ENCODE measurements at regions not wholly inside any gene's neighbourhood (a gene's known extent, or its start where the extent isn't known, plus 50 kb on each side); places are given as distances from the start of the nearest gene placed in this dataset.

DNA sequence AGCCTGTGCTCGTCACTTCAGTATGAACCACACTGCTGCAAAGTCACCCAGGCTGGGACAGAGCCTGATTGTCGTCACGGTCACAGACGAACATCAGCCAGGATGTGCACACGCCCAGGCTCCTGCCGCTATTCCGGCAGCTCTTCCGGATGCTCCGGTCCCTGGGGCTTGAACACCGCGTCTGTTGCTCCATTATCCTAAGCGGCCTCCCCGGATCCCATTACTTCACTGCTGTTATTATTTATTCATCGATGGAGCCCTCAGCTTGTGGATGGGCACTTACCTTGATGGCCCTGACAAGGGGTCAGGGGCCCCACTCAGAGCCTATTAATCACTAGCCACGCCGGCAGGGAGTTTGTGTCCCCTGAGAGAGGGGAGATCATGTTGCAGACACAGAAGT is 120.8 kb upstream of the PCBD1 start:
- H3K36me3 ChIP-seq (replicated peaks in 1 of 2; ENCODE audit: control extremely low read depth in 1 of 2, control insufficient read depth in 1 of 2, extremely low read depth in 1 of 2, insufficient read depth in 2 of 2, low read length in 1 of 2), result no peaks in the 10 kb centered on the region
- H3K27me3 Mint-ChIP-seq, result peaks cover 13% of the 10 kb centered on the region
- no peak overlapping the region for H3K4me3 ChIP-seq (ENCODE audit: control extremely low read depth in 1 of 5, extremely low read depth in 1 of 5, insufficient read depth in 1 of 5, low read depth in 2 of 5, low read length in 4 of 5)
- peaks cover 0 to 4% (median 0%) of the 10 kb centered on the region in 4 experiments for H3K27me3 ChIP-seq (replicated peaks in 1 of 4; ENCODE audit: control extremely low read depth in 1 of 4, control insufficient read depth in 3 of 4, insufficient read depth in 4 of 4, low read length in 3 of 4)
- ChIA-PET CTCF (no interaction called here), POLR2A (no interaction called here)
- no peaks in the 10 kb centered on the region for H3K4me1 ChIP-seq (ENCODE audit: control insufficient read depth in 2 of 2, insufficient read depth in 2 of 2, low read length in 2 of 2)
- H2AFZ ChIP-seq (ENCODE audit: insufficient read depth, low read depth, low read length, poor library complexity, severe bottlenecking), result no peak overlapping the region
- H3K4me1 Mint-ChIP-seq, result no peaks in the 10 kb centered on the region
- DNase-seq, result no peak
- no peaks in the 10 kb centered on the region for H3K79me2 ChIP-seq (ENCODE audit: control insufficient read depth, insufficient read depth, low read length)
- no peak overlapping the region for H3K4me2 ChIP-seq (replicated peaks; ENCODE audit: low read depth, low read length, poor library complexity, severe bottlenecking)
- no peaks in the 10 kb centered on the region for H4K20me1 ChIP-seq (ENCODE audit: control insufficient read depth, insufficient read depth, low read length, poor library complexity, severe bottlenecking)
- 95% methylated on average over 14 of the region's 16 CpGs for WGBS (ENCODE audit: insufficient coverage)
- peaks cover 0 to 5% (median 0%) of the 10 kb centered on the region in 3 donors for H3K9me3 ChIP-seq (ENCODE audit: control extremely low read depth in 1 of 3, control insufficient read depth in 2 of 3, insufficient read depth in 1 of 3, low read length in 2 of 3)
- no peak for TF ChIP-seq EZH2 (IDR thresholded peaks at IDR 0.05; ENCODE audit: borderline replicate concordance, insufficient read depth, low read depth, low read length, poor library complexity, severe bottlenecking)
- TF ChIP-seq, protein P1, sequence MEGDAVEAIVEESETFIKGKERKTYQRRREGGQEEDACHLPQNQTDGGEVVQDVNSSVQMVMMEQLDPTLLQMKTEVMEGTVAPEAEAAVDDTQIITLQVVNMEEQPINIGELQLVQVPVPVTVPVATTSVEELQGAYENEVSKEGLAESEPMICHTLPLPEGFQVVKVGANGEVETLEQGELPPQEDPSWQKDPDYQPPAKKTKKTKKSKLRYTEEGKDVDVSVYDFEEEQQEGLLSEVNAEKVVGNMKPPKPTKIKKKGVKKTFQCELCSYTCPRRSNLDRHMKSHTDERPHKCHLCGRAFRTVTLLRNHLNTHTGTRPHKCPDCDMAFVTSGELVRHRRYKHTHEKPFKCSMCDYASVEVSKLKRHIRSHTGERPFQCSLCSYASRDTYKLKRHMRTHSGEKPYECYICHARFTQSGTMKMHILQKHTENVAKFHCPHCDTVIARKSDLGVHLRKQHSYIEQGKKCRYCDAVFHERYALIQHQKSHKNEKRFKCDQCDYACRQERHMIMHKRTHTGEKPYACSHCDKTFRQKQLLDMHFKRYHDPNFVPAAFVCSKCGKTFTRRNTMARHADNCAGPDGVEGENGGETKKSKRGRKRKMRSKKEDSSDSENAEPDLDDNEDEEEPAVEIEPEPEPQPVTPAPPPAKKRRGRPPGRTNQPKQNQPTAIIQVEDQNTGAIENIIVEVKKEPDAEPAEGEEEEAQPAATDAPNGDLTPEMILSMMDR (IDR thresholded peaks at IDR 0.05), result no peak
- no peak overlapping the region for H3K27ac ChIP-seq (ENCODE audit: low read length in 2 of 2)
- H3K9me3 Mint-ChIP-seq (ENCODE audit: insufficient read depth), result no peaks in the 10 kb centered on the region
- no peak for ATAC-seq (ENCODE audit: low read depth)
- no peak overlapping the region for H3K27ac Mint-ChIP-seq
- intact Hi-C loops (cut with micrococcal nuclease), result no loop called here
- no peak overlapping the region for H3K4me3 Mint-ChIP-seq
- no peak overlapping the region for H3K9ac ChIP-seq (ENCODE audit: low read length)

DNA sequence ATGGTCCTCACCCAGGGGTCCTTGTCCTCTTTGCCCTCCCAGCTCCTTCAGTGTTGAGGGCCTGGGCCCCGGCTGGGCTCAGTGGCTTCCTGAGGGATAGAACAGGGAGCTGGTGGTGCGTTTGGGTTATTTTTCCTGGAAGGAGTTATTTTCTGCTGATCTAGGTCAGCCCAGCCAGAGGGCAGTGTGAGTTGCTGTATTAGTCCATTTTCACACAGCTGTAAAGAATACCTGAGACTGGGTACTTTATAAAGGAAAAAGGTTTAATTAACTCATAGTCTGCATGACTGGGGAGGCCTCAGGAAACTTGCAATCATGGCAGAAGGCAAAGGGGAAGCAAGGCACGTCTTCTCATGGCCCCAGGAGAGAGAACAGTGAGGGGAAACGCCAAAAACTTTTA is 122.4 kb upstream of the PCBD1 start:
- Mint-ChIP-seq H3K27me3 (peaks cover 16% of the 10 kb centered on the region), H3K9me3 (ENCODE audit: insufficient read depth) (no peaks in the 10 kb centered on the region), H3K27ac (no peak overlapping the region), H3K4me3 (no peak overlapping the region), H3K4me1 (no peaks in the 10 kb centered on the region)
- WGBS (ENCODE audit: insufficient coverage), result 80% methylated on average over 3 of the region's 4 CpGs
- no peak overlapping the region for H3K27ac ChIP-seq (ENCODE audit: low read length in 2 of 2)
- ChIA-PET POLR2A (no interaction called here), CTCF (no interaction called here)
- no peaks in the 10 kb centered on the region for H3K4me1 ChIP-seq (ENCODE audit: control insufficient read depth in 2 of 2, insufficient read depth in 2 of 2, low read length in 2 of 2)
- ATAC-seq (ENCODE audit: low read depth) (no peak), DNase-seq (no peak)
- no peaks in the 10 kb centered on the region for H3K79me2 ChIP-seq (ENCODE audit: control insufficient read depth, insufficient read depth, low read length)
- no peak overlapping the region for H3K9ac ChIP-seq (ENCODE audit: low read length)
- TF ChIP-seq, protein P1 (IDR thresholded peaks at IDR 0.05), result no peak
- no peak for TF ChIP-seq EZH2 (IDR thresholded peaks at IDR 0.05; ENCODE audit: borderline replicate concordance, insufficient read depth, low read depth, low read length, poor library complexity, severe bottlenecking)
- intact Hi-C loops (cut with micrococcal nuclease), result no loop called here
- H2AFZ ChIP-seq (ENCODE audit: insufficient read depth, low read depth, low read length, poor library complexity, severe bottlenecking), result no peak overlapping the region
- H4K20me1 ChIP-seq (ENCODE audit: control insufficient read depth, insufficient read depth, low read length, poor library complexity, severe bottlenecking), result no peaks in the 10 kb centered on the region
- no peaks in the 10 kb centered on the region for H3K36me3 ChIP-seq (replicated peaks in 1 of 2; ENCODE audit: control extremely low read depth in 1 of 2, control insufficient read depth in 1 of 2, extremely low read depth in 1 of 2, insufficient read depth in 2 of 2, low read length in 1 of 2)
- H3K9me3 ChIP-seq (ENCODE audit: control extremely low read depth in 1 of 3, control insufficient read depth in 2 of 3, insufficient read depth in 1 of 3, low read length in 2 of 3), result no peaks in the 10 kb centered on the region
- no peak overlapping the region for H3K4me3 ChIP-seq (ENCODE audit: control extremely low read depth in 1 of 5, extremely low read depth in 1 of 5, insufficient read depth in 1 of 5, low read depth in 2 of 5, low read length in 4 of 5)
- H3K4me2 ChIP-seq (replicated peaks; ENCODE audit: low read depth, low read length, poor library complexity, severe bottlenecking), result no peak overlapping the region
- H3K27me3 ChIP-seq (replicated peaks in 1 of 4; ENCODE audit: control extremely low read depth in 1 of 4, control insufficient read depth in 3 of 4, insufficient read depth in 4 of 4, low read length in 3 of 4), result peaks cover 0 to 4% (median 0%) of the 10 kb centered on the region in 4 experiments
